GM18868 (cell line): ENCODE measurements at regions not wholly inside any gene's neighbourhood (a gene's known extent, or its start where the extent isn't known, plus 50 kb on each side); places are given as distances from the start of the nearest gene placed in this dataset.

Experiments
- ATAC-seq: cut with Tn5 transposase; IDR thresholded peaks from one replicate; pipeline ENCODE4 v1.9.1; 2021; ENCODE audit warnings: mild to moderate bottlenecking, moderate library complexity; ENCODE audit not compliant: unreplicated experiment

DNA sequence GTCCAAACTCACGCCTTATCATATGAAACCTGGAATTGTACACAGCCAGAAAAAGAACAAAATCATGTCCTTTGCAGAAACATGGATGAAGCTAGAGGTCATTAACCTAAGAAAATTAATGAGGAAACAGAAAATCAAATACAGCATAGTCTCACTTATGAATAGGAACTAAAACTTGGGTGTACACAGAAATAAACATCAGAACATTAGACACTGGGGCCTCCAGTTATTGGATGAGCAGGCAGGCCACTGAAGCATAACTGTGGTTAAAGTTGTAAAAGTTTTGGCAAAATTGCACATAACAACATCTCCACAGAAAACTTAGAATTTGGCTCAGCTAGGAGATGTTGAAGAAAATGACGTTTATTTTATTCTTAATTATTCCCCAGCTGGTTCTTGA is 101.4 kb upstream of the RBMY1J start:
- peak; percentile 57 for ATAC-seq

DNA sequence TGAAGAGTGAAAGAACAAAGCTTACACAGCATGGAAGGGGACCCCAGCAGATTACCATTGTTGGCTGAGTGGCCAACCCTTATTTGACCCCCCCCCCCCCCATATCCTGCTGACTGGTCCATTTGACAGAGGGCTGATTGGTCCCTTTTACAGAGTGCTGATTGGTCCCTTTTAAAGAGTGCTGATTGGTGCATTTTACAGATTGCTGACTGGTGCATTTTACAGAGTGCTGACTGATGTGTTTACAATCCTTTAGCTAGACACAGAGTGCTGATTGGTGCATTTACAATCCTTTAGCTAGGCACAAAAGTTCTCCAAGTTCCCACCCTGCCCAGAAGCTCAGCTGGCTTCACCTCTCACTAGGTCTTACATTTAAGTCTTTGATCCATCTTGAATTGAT is 80.0 kb upstream of the RBMY1F start:
- ATAC-seq = no peak
